ENCODE measurements at regions not wholly inside any gene's neighbourhood (a gene's known extent, or its start where the extent isn't known, plus 50 kb on each side); places are given as distances from the start of the nearest gene placed in this dataset.
A peak's percentile ranks its signal among the peaks of the same experiment; 100 is the strongest.

DNA sequence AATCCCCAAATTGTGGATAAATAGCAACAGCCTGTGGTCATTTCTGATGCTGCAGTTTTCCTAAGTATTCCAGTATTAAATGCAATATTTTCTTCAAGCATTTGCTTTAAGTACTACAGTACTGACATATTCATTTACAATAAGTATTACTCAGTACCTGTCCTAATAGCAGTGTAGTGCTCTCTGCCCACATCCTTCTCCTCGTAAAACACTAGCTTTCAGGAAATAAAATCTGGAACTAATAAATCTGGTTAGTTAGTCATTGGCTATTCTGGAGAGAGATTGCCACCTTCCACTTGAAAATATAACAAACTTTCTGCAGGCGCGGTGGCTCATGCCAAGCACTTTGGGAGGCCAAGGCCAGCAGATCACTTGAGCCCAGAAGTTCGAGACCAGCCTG is 441.5 kb downstream of the PRKD1 start:
- TF ChIP-seq ZBTB7A (IDR thresholded peaks at IDR 0.05; ENCODE audit: low read depth) = no peak
- TF ChIP-seq RAD21 (IDR thresholded peaks at IDR 0.05; ENCODE audit: low read depth) = no peak
- TF ChIP-seq EGR1 (IDR thresholded peaks at IDR 0.05) = no peak
- TF ChIP-seq, protein P1, sequence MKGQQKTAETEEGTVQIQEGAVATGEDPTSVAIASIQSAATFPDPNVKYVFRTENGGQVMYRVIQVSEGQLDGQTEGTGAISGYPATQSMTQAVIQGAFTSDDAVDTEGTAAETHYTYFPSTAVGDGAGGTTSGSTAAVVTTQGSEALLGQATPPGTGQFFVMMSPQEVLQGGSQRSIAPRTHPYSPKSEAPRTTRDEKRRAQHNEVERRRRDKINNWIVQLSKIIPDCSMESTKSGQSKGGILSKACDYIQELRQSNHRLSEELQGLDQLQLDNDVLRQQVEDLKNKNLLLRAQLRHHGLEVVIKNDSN (IDR thresholded peaks at IDR 0.05) = no peak
- no peak for TF ChIP-seq EP300 (IDR thresholded peaks at IDR 0.05; ENCODE audit: borderline replicate concordance)
- no peak for TF ChIP-seq TAF1 (IDR thresholded peaks at IDR 0.05; ENCODE audit: low read depth)
- TF ChIP-seq, protein P2, sequence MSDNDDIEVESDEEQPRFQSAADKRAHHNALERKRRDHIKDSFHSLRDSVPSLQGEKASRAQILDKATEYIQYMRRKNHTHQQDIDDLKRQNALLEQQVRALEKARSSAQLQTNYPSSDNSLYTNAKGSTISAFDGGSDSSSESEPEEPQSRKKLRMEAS (IDR thresholded peaks at IDR 0.05) = no peak
- no peak for TF ChIP-seq YY1 (IDR thresholded peaks at IDR 0.05; ENCODE audit: low read depth)
- TF ChIP-seq FOXM1 (IDR thresholded peaks at IDR 0.05; ENCODE audit: borderline replicate concordance, low read depth) = no peak

GRCh38 chr14:29489911-29490425 is 437.7 kb downstream of the PRKD1 start:
- no peak for TF ChIP-seq TCF12 (IDR thresholded peaks at IDR 0.05; ENCODE audit: low read depth)
- TF ChIP-seq EGR1 (IDR thresholded peaks at IDR 0.05) = no peak
- TF ChIP-seq CEBPB (IDR thresholded peaks at IDR 0.05) = no peak
- TF ChIP-seq, protein P1 (IDR thresholded peaks at IDR 0.05) = no peak
- no peak for TF ChIP-seq RAD21 (IDR thresholded peaks at IDR 0.05; ENCODE audit: low read depth)
- TF ChIP-seq CREB1 (IDR thresholded peaks at IDR 0.05; ENCODE audit: low read depth) = no peak

DNA sequence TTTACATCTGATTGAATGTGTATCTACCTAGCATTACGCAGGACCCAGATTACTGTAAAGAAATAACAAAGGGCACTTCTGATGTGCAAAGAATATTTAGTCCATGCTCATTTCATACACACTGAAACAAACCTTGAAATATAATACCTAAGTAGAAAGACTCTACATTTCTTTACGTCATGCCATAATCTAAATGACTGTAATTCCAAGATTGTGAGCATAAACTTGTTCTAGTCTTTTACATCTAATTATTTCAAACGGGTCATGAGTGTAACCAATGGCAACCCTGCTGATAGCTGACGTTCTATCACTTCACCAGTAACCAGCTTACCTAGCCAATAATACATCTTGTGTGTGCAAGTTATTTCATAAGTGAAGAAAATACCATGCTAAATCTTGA is 433.8 kb downstream of the PRKD1 start:
- TF ChIP-seq CEBPB (IDR thresholded peaks at IDR 0.05) = no peak
- TF ChIP-seq EP300 (IDR thresholded peaks at IDR 0.05; ENCODE audit: borderline replicate concordance) = no peak
- TF ChIP-seq FOXM1 (IDR thresholded peaks at IDR 0.05; ENCODE audit: borderline replicate concordance, low read depth) = no peak
- no peak for TF ChIP-seq NFIC (IDR thresholded peaks at IDR 0.05)
- TF ChIP-seq ZBTB7A (IDR thresholded peaks at IDR 0.05; ENCODE audit: low read depth) = no peak
- no peak for TF ChIP-seq CREB1 (IDR thresholded peaks at IDR 0.05; ENCODE audit: low read depth)

DNA sequence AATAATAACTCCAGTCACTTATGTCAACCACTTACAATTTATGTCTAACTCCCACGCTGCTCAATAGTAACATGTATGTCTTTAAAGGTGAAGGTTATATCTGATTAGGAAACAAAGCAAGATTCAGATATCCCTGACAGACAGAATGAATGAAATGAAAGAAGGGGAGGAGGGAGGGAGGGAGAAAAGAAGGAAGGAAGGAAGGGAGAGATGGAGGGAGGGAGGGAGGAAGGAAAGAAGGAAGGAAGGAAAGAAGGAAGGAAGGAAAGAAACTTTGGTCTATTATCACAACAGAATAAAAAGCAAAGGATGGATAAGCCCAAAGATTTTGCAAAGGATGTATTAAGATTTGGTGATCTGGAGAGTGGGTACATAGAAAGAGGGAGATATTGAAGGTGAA is 433.3 kb downstream of the PRKD1 start:
- no peak for TF ChIP-seq ZBTB7A (IDR thresholded peaks at IDR 0.05; ENCODE audit: low read depth)
- no peak for TF ChIP-seq NFIC (IDR thresholded peaks at IDR 0.05)
- TF ChIP-seq, protein P1 (IDR thresholded peaks at IDR 0.05) = no peak
- TF ChIP-seq EGR1 (IDR thresholded peaks at IDR 0.05) = no peak
- TF ChIP-seq, protein P3, sequence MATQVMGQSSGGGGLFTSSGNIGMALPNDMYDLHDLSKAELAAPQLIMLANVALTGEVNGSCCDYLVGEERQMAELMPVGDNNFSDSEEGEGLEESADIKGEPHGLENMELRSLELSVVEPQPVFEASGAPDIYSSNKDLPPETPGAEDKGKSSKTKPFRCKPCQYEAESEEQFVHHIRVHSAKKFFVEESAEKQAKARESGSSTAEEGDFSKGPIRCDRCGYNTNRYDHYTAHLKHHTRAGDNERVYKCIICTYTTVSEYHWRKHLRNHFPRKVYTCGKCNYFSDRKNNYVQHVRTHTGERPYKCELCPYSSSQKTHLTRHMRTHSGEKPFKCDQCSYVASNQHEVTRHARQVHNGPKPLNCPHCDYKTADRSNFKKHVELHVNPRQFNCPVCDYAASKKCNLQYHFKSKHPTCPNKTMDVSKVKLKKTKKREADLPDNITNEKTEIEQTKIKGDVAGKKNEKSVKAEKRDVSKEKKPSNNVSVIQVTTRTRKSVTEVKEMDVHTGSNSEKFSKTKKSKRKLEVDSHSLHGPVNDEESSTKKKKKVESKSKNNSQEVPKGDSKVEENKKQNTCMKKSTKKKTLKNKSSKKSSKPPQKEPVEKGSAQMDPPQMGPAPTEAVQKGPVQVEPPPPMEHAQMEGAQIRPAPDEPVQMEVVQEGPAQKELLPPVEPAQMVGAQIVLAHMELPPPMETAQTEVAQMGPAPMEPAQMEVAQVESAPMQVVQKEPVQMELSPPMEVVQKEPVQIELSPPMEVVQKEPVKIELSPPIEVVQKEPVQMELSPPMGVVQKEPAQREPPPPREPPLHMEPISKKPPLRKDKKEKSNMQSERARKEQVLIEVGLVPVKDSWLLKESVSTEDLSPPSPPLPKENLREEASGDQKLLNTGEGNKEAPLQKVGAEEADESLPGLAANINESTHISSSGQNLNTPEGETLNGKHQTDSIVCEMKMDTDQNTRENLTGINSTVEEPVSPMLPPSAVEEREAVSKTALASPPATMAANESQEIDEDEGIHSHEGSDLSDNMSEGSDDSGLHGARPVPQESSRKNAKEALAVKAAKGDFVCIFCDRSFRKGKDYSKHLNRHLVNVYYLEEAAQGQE (IDR thresholded peaks at IDR 0.05; ENCODE audit: low read depth) = no peak
- TF ChIP-seq YY1 (IDR thresholded peaks at IDR 0.05; ENCODE audit: low read depth) = no peak

DNA sequence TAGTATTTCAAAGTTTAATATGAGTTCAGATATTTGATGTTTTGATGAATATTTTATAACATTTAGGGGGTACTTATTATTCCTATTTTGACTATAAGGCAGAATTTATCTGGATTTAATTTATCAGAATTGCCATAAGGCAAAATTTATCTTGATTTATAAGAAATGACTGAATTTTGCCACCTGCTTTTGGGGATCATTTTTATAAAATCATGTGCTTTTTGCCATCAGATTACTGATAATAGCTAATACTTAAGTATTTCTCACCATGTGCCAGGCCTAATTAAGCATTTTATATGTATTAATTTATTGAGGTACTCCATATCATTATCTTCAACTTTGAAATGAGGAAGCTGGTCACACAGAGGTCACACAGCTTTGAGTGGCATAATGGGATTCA is 423.7 kb downstream of the PRKD1 start:
- TF ChIP-seq TAF1 (IDR thresholded peaks at IDR 0.05; ENCODE audit: low read depth) (no peak), CREB1 (IDR thresholded peaks at IDR 0.05; ENCODE audit: low read depth) (no peak), YY1 (IDR thresholded peaks at IDR 0.05; ENCODE audit: low read depth) (no peak), NFIC (IDR thresholded peaks at IDR 0.05) (no peak), EP300 (IDR thresholded peaks at IDR 0.05; ENCODE audit: borderline replicate concordance) (no peak), ZBTB7A (IDR thresholded peaks at IDR 0.05; ENCODE audit: low read depth) (no peak)
- TF ChIP-seq, protein P2 (IDR thresholded peaks at IDR 0.05) = no peak
- TF ChIP-seq, protein P3 (IDR thresholded peaks at IDR 0.05; ENCODE audit: low read depth) = no peak
- TF ChIP-seq, protein P1 (IDR thresholded peaks at IDR 0.05) = no peak

- 0 out of 2 replicates have a peak, but pooled peaks have one; percentile 10 for TF ChIP-seq RAD21 (IDR thresholded peaks at IDR 0.05; ENCODE audit: low read depth)
- no peak for TF ChIP-seq CEBPB (IDR thresholded peaks at IDR 0.05)
These were observed 409.3 kb downstream of the PRKD1 start for GRCh38 chr14:29518335-29518734.
